ENCODE measurements at regions not wholly inside any gene's neighbourhood (a gene's known extent, or its start where the extent isn't known, plus 50 kb on each side); places are given as distances from the start of the nearest gene placed in this dataset.

- ChIA-PET POLR2A (no interaction called here), CTCF (no interaction called here)
Observed at GRCh38 chr11:28826807-28827206, 718.6 kb downstream of the METTL15 start.

GRCh38 chr11:28822576-28822975 is 714.4 kb downstream of the METTL15 start:
- intact Hi-C loops (cut with DNase I, micrococcal nuclease) = no loop called here
- Mint-ChIP-seq H3K27me3 (no peaks in the 10 kb centered on the region), H3K4me1 (no peaks in the 10 kb centered on the region), H3K4me3 (no peak overlapping the region), H3K9me3 (ENCODE audit: low read depth) (peaks cover 8% of the 10 kb centered on the region), H3K27ac (no peak overlapping the region), H3K36me3 (ENCODE audit: low read depth) (no peaks in the 10 kb centered on the region)
- ATAC-seq (no peak), DNase-seq (no peak)
- ChIA-PET POLR2A (no interaction called here), CTCF (no interaction called here)

More at GRCh38 chr11:28826807-28827206, 718.6 kb downstream of the METTL15 start:
- Mint-ChIP-seq H3K4me3 (no peak overlapping the region), H3K9me3 (ENCODE audit: low read depth) (peaks cover 10% of the 10 kb centered on the region), H3K36me3 (ENCODE audit: low read depth) (no peaks in the 10 kb centered on the region), H3K4me1 (no peaks in the 10 kb centered on the region), H3K27me3 (no peaks in the 10 kb centered on the region), H3K27ac (no peak overlapping the region)
- no peak for ATAC-seq
- intact Hi-C loops (cut with DNase I, micrococcal nuclease) = no loop called here
- no peak for DNase-seq

GRCh38 chr11:28820296-28820989 is 712.3 kb downstream of the METTL15 start:
- ATAC-seq = no peak
- Mint-ChIP-seq H3K36me3 (ENCODE audit: low read depth) (no peaks in the 10 kb centered on the region), H3K4me1 (no peaks in the 10 kb centered on the region), H3K27ac (no peak overlapping the region), H3K27me3 (no peaks in the 10 kb centered on the region), H3K9me3 (ENCODE audit: low read depth) (peaks cover 10% of the 10 kb centered on the region), H3K4me3 (no peak overlapping the region)
- intact Hi-C loops (cut with DNase I, micrococcal nuclease) = no loop called here
- ChIA-PET POLR2A (no interaction called here), CTCF (no interaction called here)
- no peak for DNase-seq

GRCh38 chr11:28819741-28820140 is 711.6 kb downstream of the METTL15 start:
- intact Hi-C loops (cut with DNase I, micrococcal nuclease) = no loop called here
- ATAC-seq (no peak), DNase-seq (no peak)
- Mint-ChIP-seq H3K27ac (no peak overlapping the region), H3K4me3 (no peak overlapping the region), H3K9me3 (ENCODE audit: low read depth) (peaks cover 10% of the 10 kb centered on the region), H3K36me3 (ENCODE audit: low read depth) (no peaks in the 10 kb centered on the region), H3K27me3 (no peaks in the 10 kb centered on the region), H3K4me1 (no peaks in the 10 kb centered on the region)
- ChIA-PET CTCF (no interaction called here), POLR2A (no interaction called here)

GRCh38 chr11:28815110-28815509 is 706.9 kb downstream of the METTL15 start:
- Mint-ChIP-seq H3K27ac (no peak overlapping the region), H3K4me3 (no peak overlapping the region), H3K9me3 (ENCODE audit: low read depth) (peaks cover 4% of the 10 kb centered on the region), H3K36me3 (ENCODE audit: low read depth) (no peaks in the 10 kb centered on the region), H3K4me1 (no peaks in the 10 kb centered on the region), H3K27me3 (no peaks in the 10 kb centered on the region)
- ChIA-PET POLR2A (no interaction called here), CTCF (no interaction called here)
- intact Hi-C loops (cut with DNase I, micrococcal nuclease) = no loop called here
- ATAC-seq (no peak), DNase-seq (no peak)

GRCh38 chr11:28808771-28809170 is 700.6 kb downstream of the METTL15 start:
- DNase-seq = no peak
- intact Hi-C loops (cut with DNase I, micrococcal nuclease) = no loop called here
- H3K36me3 Mint-ChIP-seq (ENCODE audit: low read depth) = no peaks in the 10 kb centered on the region
- no peaks in the 10 kb centered on the region for H3K4me1 Mint-ChIP-seq
- ChIA-PET CTCF (no interaction called here), POLR2A (no interaction called here)
- no peak for ATAC-seq
- H3K9me3 Mint-ChIP-seq (ENCODE audit: low read depth) = peaks cover 5% of the 10 kb centered on the region
- H3K4me3 Mint-ChIP-seq = no peak overlapping the region
- H3K27me3 Mint-ChIP-seq = no peaks in the 10 kb centered on the region
- H3K27ac Mint-ChIP-seq = no peak overlapping the region

- POLR2A ChIA-PET = no interaction called here
- Mint-ChIP-seq H3K4me3 (no peak overlapping the region), H3K9me3 (ENCODE audit: low read depth) (peaks cover 7% of the 10 kb centered on the region), H3K27ac (no peak overlapping the region), H3K4me1 (no peaks in the 10 kb centered on the region), H3K27me3 (no peaks in the 10 kb centered on the region), H3K36me3 (ENCODE audit: low read depth) (no peaks in the 10 kb centered on the region)
- intact Hi-C loops (cut with DNase I, micrococcal nuclease) = loop anchor here in 1 of 2 experiments (2.0 kb wide), 1 partner anchor 21 kb away; no protein-coding TSS in a partner anchor
- CTCF ChIA-PET = no interaction called here
- no peak for DNase-seq
- ATAC-seq = no peak
Observed at GRCh38 chr11:28799316-28799715, 691.1 kb downstream of the METTL15 start.

GRCh38 chr11:28798286-28798685 is 690.1 kb downstream of the METTL15 start:
- ChIA-PET CTCF (interaction anchor here (0.6 kb wide), 1 partner anchor 10 kb away, joined by 3 read pairs; no protein-coding TSS in a partner anchor), POLR2A (no interaction called here)
- H3K4me3 Mint-ChIP-seq = no peak overlapping the region
- H3K4me1 Mint-ChIP-seq = no peaks in the 10 kb centered on the region
- ATAC-seq (no peak), DNase-seq (no peak)
- intact Hi-C loops (cut with DNase I, micrococcal nuclease) = loop anchor here in 1 of 2 experiments (2.0 kb wide), 1 partner anchor 19 kb away; no protein-coding TSS in a partner anchor
- H3K27me3 Mint-ChIP-seq = no peaks in the 10 kb centered on the region
- H3K36me3 Mint-ChIP-seq (ENCODE audit: low read depth) = no peaks in the 10 kb centered on the region
- peaks cover 11% of the 10 kb centered on the region for H3K9me3 Mint-ChIP-seq (ENCODE audit: low read depth)
- no peak overlapping the region for H3K27ac Mint-ChIP-seq

GRCh38 chr11:28797536-28797935 is 689.3 kb downstream of the METTL15 start:
- Mint-ChIP-seq H3K27ac (no peak overlapping the region), H3K4me3 (no peak overlapping the region), H3K4me1 (no peaks in the 10 kb centered on the region), H3K27me3 (no peaks in the 10 kb centered on the region), H3K9me3 (ENCODE audit: low read depth) (peaks cover 8% of the 10 kb centered on the region), H3K36me3 (ENCODE audit: low read depth) (no peaks in the 10 kb centered on the region)
- ATAC-seq (no peak), DNase-seq (no peak)
- ChIA-PET CTCF (no interaction called here), POLR2A (no interaction called here)
- intact Hi-C loops (cut with DNase I, micrococcal nuclease) = no loop called here

DNA sequence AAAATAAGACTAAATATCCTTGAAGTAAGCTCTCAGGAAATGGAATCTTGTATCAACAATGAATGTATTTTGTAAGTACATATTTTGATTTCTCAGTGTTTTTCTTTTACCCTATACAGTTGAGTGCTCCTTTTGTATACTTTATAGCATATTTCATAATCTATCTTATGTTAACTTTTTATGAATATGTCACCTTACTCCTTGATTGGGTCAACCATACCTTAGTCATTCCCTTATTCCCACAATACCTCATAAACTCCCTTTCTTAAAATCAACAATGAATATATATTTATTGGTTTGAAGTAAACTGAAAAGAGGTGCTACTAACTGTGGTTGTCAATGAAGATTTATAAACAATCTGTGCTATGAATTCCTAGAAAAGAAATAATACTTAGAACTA is 686.2 kb downstream of the METTL15 start:
- ChIA-PET CTCF (no interaction called here), POLR2A (interaction anchor here (0.6 kb wide), 1 partner anchor 18 kb away, joined by 6 read pairs; no protein-coding TSS in a partner anchor)
- H3K36me3 Mint-ChIP-seq (ENCODE audit: low read depth) = no peaks in the 10 kb centered on the region
- H3K4me1 Mint-ChIP-seq = no peaks in the 10 kb centered on the region
- no peaks in the 10 kb centered on the region for H3K27me3 Mint-ChIP-seq
- intact Hi-C loops (cut with DNase I, micrococcal nuclease) = no loop called here
- no peak overlapping the region for H3K4me3 Mint-ChIP-seq
- no peak overlapping the region for H3K27ac Mint-ChIP-seq
- no peak for DNase-seq
- peaks cover 9% of the 10 kb centered on the region for H3K9me3 Mint-ChIP-seq (ENCODE audit: low read depth)
- no peak for ATAC-seq

DNA sequence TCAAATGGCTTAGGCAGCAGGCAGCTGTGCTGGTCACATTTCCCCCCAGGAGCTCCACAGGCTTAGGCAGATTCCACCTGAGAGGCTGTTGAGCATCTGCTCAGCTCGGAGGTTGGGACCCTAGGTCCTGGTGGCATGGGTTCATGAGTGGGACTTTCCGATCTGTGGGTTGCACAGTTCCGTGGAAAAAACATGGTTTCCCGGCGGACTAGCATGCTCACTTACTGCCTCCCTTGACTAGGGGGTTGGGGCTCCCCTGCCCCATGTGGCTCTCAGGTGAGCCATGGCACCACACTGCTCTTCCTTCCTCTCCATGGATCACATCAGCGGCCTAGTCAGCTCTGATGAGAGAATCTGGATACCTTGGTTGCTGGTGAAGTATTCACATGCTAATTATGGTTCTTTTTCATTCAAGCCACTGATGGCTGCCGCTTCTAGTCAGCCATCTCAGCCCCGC is 685.1 kb downstream of the METTL15 start:
- intact Hi-C loops (cut with DNase I, micrococcal nuclease) = no loop called here
- Mint-ChIP-seq H3K4me3 (no peak overlapping the region), H3K27ac (no peak overlapping the region), H3K4me1 (no peaks in the 10 kb centered on the region), H3K36me3 (ENCODE audit: low read depth) (no peaks in the 10 kb centered on the region), H3K9me3 (ENCODE audit: low read depth) (peaks cover 14% of the 10 kb centered on the region), H3K27me3 (no peaks in the 10 kb centered on the region)
- DNase-seq (no peak), ATAC-seq (no peak)
- POLR2A ChIA-PET = no interaction called here
- CTCF ChIA-PET = no interaction called here

- no peak for DNase-seq
- CTCF ChIA-PET = no interaction called here
- H3K4me3 Mint-ChIP-seq = no peak overlapping the region
- H3K4me1 Mint-ChIP-seq = no peaks in the 10 kb centered on the region
- intact Hi-C loops (cut with DNase I, micrococcal nuclease) = no loop called here
- H3K27ac Mint-ChIP-seq = no peak overlapping the region
- peaks cover 14% of the 10 kb centered on the region for H3K9me3 Mint-ChIP-seq (ENCODE audit: low read depth)
- no peaks in the 10 kb centered on the region for H3K27me3 Mint-ChIP-seq
- no peaks in the 10 kb centered on the region for H3K36me3 Mint-ChIP-seq (ENCODE audit: low read depth)
- POLR2A ChIA-PET = no interaction called here
- ATAC-seq = no peak
Observed at GRCh38 chr11:28792856-28793255, 684.7 kb downstream of the METTL15 start.

Data from activated CD4-positive, alpha-beta T cell treated with anti-CD3 and anti-CD28 coated beads for 36 hours (primary cell).